DND-41 (cell line): ENCODE measurements at regions not wholly inside any gene's neighbourhood (a gene's known extent, or its start where the extent isn't known, plus 50 kb on each side); places are given as distances from the start of the nearest gene placed in this dataset.

ENCODE experiments used
- ATAC-seq: fragments of 200-7000 bp; cut with Tn5 transposase; 3 replicates; pipeline ENCODE4 v1.9.1; 2021; ENCODE audit warnings: low read depth; ENCODE audit not compliant: insufficient read depth
- DNase-seq: peaks from one replicate; pipeline ENCODE4 v3.0.0-alpha.2; 2020
- H2AFZ ChIP-seq: 2 replicates; pipeline ENCODE4 v1.6.0; 2012; ENCODE audit warnings: low read depth, low read length
- H3K27ac ChIP-seq: 2 replicates; pipeline ENCODE4 v1.5.1; 2012; ENCODE audit warnings: low read length, inconsistent platforms
- H3K27me3 ChIP-seq: fragments of 200-600 bp; sonication (generic); 2 replicates; pipeline ENCODE4 v1.6.0; 2012; ENCODE audit warnings: low read length, mild to moderate bottlenecking, inconsistent platforms; ENCODE audit not compliant: insufficient read depth, poor library complexity
- H3K36me3 ChIP-seq: 2 replicates; pipeline ENCODE4 v1.5.1; 2012; ENCODE audit warnings: low read length, inconsistent platforms; ENCODE audit not compliant: insufficient read depth
- H3K4me1 ChIP-seq: 2 replicates; pipeline ENCODE4 v1.5.1; 2012; ENCODE audit warnings: mild to moderate bottlenecking, low read length; ENCODE audit not compliant: insufficient read depth
- H3K4me2 ChIP-seq: 2 replicates; pipeline ENCODE4 v1.6.0; 2012; ENCODE audit warnings: mild to moderate bottlenecking, moderate library complexity, low read length, inconsistent platforms; ENCODE audit not compliant: insufficient read depth
- H3K4me3 ChIP-seq, 2 experiments: fragments of 200-600 bp in 1 of 2; shearing (Covaris generic) in 1 of 2; 2 replicates each; pipeline ENCODE4 v1.5.1; 2012 to 2016; ENCODE audit warnings: inconsistent platforms in 2 of 2, low read length in 2 of 2, mild to moderate bottlenecking in 2 of 2, low read depth in 1 of 2, moderate library complexity in 1 of 2
- H3K79me2 ChIP-seq: 2 replicates; pipeline ENCODE4 v1.6.0; 2012; ENCODE audit warnings: low read length, inconsistent platforms; ENCODE audit not compliant: insufficient read depth
- H3K9ac ChIP-seq: 2 replicates; pipeline ENCODE4 v1.6.0; 2012; ENCODE audit warnings: low read depth, mild to moderate bottlenecking, inconsistent platforms, low read length, moderate library complexity
- H3K9me3 ChIP-seq: 2 replicates; pipeline ENCODE4 v1.5.1; 2012; ENCODE audit warnings: low read length, moderate library complexity, mild to moderate bottlenecking, inconsistent platforms; ENCODE audit not compliant: insufficient read depth, severe bottlenecking
- H4K20me1 ChIP-seq: 2 replicates; pipeline ENCODE4 v1.6.0; 2012; ENCODE audit warnings: low read length; ENCODE audit not compliant: insufficient read depth
- EZH2 ChIP-seq: IDR thresholded peaks from 3 replicates; pipeline ENCODE4 v1.6.1; 2012; ENCODE audit warnings: borderline replicate concordance, low read depth, mild to moderate bottlenecking, moderate library complexity, low read length, inconsistent platforms; ENCODE audit not compliant: severe bottlenecking
- TF ChIP-seq, protein P1 (sequence below): IDR thresholded peaks from 2 replicates; pipeline ENCODE4 v1.5.1; 2012; ENCODE audit warnings: borderline replicate concordance, low read length, moderate library complexity, mild to moderate bottlenecking; ENCODE audit not compliant: poor library complexity, severe bottlenecking; ENCODE audit errors: extremely low read depth

DNA sequence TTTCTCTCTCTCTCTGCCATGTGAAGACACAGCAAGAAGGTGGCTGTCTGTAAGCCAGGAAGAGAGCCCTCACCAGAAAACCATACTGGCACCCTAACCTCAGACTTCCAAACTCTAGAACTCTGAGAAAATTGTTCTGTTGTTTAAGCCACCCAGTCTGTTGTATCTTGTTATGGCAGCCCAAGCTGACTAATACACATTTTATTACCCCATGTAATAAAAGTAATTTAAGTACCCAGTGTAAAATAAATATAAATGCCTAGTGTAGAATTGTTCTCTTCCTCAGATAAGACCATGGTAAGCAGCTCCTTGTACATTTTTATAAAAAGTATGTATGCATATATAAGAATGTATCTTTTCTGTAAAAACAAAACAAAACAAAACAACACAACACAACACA, 119.7 kb downstream of the DTL start:
- no peak for ATAC-seq
- no peak for TF ChIP-seq EZH2
- TF ChIP-seq, protein P1, sequence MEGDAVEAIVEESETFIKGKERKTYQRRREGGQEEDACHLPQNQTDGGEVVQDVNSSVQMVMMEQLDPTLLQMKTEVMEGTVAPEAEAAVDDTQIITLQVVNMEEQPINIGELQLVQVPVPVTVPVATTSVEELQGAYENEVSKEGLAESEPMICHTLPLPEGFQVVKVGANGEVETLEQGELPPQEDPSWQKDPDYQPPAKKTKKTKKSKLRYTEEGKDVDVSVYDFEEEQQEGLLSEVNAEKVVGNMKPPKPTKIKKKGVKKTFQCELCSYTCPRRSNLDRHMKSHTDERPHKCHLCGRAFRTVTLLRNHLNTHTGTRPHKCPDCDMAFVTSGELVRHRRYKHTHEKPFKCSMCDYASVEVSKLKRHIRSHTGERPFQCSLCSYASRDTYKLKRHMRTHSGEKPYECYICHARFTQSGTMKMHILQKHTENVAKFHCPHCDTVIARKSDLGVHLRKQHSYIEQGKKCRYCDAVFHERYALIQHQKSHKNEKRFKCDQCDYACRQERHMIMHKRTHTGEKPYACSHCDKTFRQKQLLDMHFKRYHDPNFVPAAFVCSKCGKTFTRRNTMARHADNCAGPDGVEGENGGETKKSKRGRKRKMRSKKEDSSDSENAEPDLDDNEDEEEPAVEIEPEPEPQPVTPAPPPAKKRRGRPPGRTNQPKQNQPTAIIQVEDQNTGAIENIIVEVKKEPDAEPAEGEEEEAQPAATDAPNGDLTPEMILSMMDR = no peak
- DNase-seq = no peak

DNA sequence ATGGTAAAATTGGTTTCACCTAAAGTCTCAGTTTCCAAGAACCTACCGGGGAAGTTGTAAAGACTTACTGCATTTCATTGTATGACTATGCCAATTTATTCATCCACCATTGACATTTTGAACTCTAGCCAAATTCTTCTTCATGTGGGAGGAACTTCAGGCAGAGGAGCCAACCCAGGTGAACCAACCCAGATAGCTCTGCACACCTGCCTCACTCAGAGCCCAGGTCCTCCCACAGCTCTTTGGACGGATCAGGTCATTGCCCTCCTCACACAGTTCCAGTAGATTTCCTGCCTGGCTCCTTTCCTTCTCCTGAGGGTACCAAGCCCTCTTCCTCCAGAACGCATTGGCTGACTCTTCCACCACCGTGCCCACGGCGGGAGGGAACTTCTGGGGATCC, 121.7 kb downstream of the DTL start:
- Histone ChIP-seq H3K27ac (no peak overlapping the region), H3K79me2 (no peaks in the 10 kb centered on the region), H3K36me3 (peaks cover 7% of the 10 kb centered on the region; the same call in 1 of the 2 replicates), H3K9me3 (no peaks in the 10 kb centered on the region), H4K20me1 (peaks cover 2% of the 10 kb centered on the region; the same call in 1 of the 2 replicates), H3K4me1 (peaks cover 14% of the 10 kb centered on the region), H3K27me3 (no peaks in the 10 kb centered on the region), H3K9ac (no peak overlapping the region), H3K4me2 (no peak overlapping the region), H3K4me3 (no peak overlapping the region), H2AFZ (no peak overlapping the region)
- no peak for DNase-seq
- TF ChIP-seq, protein P1 = no peak
- TF ChIP-seq EZH2 = no peak
- no peak for ATAC-seq

More for the DNA sequence above, 119.7 kb downstream of the DTL start:
- Histone ChIP-seq H3K27ac (no peak overlapping the region), H2AFZ (no peak overlapping the region), H3K4me2 (no peak overlapping the region), H3K4me1 (peaks cover 10% of the 10 kb centered on the region), H3K4me3 (no peak overlapping the region), H3K79me2 (no peaks in the 10 kb centered on the region), H4K20me1 (no peaks in the 10 kb centered on the region), H3K9ac (no peak overlapping the region), H3K9me3 (no peaks in the 10 kb centered on the region), H3K27me3 (no peaks in the 10 kb centered on the region), H3K36me3 (peaks cover 7% of the 10 kb centered on the region; the same call in 1 of the 2 replicates)

DNA sequence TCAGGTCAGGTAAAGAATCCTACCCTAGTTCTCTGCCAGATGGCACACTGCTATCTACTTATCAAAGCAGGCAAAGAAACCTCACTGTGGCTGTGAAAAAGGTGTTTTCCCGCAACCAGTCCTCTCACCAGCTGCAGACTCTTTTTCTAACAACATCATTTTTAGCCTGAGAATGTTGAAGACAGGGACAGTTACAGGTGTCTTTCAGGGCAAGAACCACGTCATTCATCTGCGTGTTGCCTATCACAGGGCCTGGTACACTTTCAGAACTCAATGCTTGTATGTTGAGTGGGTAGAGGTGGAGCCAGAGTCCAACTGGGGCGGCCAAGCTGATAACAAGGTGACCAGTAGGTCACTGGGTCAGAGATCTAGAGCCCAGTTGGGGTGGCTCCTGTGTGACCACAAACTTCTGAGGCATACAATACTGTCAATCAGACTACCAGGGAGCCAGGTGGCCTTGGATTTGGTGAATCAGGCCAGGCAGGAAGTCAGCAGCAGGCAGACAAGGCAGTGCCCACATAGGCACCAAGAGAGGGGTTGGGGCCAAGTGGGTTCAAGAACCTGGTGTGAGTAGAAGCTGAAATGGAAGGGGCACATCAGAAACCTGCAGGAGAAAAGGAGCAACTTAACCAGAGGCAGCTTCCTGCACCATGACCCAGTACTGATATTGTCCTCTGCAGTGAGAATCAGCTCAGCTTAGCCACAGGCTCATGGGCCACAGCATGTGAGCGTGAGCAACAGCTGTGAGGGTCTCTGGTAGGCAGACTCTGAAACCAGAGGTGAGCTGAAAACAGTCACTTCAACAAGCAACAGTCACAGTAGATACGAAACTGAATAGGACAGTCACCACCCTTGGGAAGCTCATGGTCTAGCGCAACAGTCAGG, 123.6 kb downstream of the DTL start:
- Histone ChIP-seq H3K4me1 (peaks cover 25% of the 10 kb centered on the region), H4K20me1 (peaks cover 3% of the 10 kb centered on the region; the same call in 1 of the 2 replicates), H3K9ac (no peak overlapping the region), H3K27me3 (no peaks in the 10 kb centered on the region), H3K9me3 (no peaks in the 10 kb centered on the region), H3K4me2 (no peak overlapping the region), H3K27ac (peak overlapping the region; percentile 33), H3K79me2 (no peaks in the 10 kb centered on the region), H2AFZ (no peak overlapping the region), H3K36me3 (peaks cover 7% of the 10 kb centered on the region; the same call in 1 of the 2 replicates), H3K4me3 (no peak overlapping the region)
- TF ChIP-seq, protein P1 = no peak
- TF ChIP-seq EZH2 = no peak
- ATAC-seq (peak; percentile 71), DNase-seq (peak; percentile 43)
